Loucy (cell line): ENCODE measurements at regions not wholly inside any gene's neighbourhood (a gene's known extent, or its start where the extent isn't known, plus 50 kb on each side); places are given as distances from the start of the nearest gene placed in this dataset.
"Not testable (repeated sequence)": the region's sequence is repeated elsewhere in the genome, so short reads cannot be mapped to it uniquely, and the experiment has no call there.

Source experiments
- H2AFZ ChIP-seq: fragments of 200-600 bp; sonication (generic); 2 replicates; pipeline ENCODE4 v1.6.0; 2016; ENCODE audit warnings: antibody characterized with exemption, mild to moderate bottlenecking, low read length, moderate library complexity
- H3F3A ChIP-seq: fragments of 200-600 bp; 2 replicates; pipeline ENCODE4 v1.6.0; 2016; ENCODE audit warnings: antibody characterized with exemption, low read depth, mild to moderate bottlenecking
- H3K27me3 ChIP-seq: fragments of 200-600 bp; sonication (generic); 2 replicates; pipeline ENCODE4 v1.6.1; 2014; ENCODE audit warnings: low read length, mild to moderate bottlenecking; ENCODE audit not compliant: insufficient read depth, poor library complexity, severe bottlenecking
- H3K36me3 ChIP-seq: fragments of 200-600 bp; sonication (generic); 2 replicates; pipeline ENCODE4 v1.6.1; 2016; ENCODE audit warnings: low read length; ENCODE audit not compliant: insufficient read depth
- H3K4me1 ChIP-seq: fragments of 200-600 bp; sonication (generic); 2 replicates; pipeline ENCODE4 v1.5.1; 2014; ENCODE audit warnings: low read length, mild to moderate bottlenecking; ENCODE audit not compliant: insufficient read depth, poor library complexity, severe bottlenecking
- H3K4me2 ChIP-seq: fragments of 200-600 bp; sonication (generic); 2 replicates; pipeline ENCODE4 v1.6.0; 2014; ENCODE audit warnings: antibody characterized with exemption, low read length, low read depth, mild to moderate bottlenecking; ENCODE audit not compliant: poor library complexity, severe bottlenecking
- H3K4me3 ChIP-seq: fragments of 200-600 bp; sonication (generic); 2 replicates; pipeline ENCODE4 v1.5.1; 2014; ENCODE audit warnings: low read length, mild to moderate bottlenecking, mixed read lengths; ENCODE audit not compliant: poor library complexity, severe bottlenecking
- H3K79me2 ChIP-seq: fragments of 200-600 bp; sonication (generic); 2 replicates; pipeline ENCODE4 v1.6.1; 2014; ENCODE audit warnings: low read length; ENCODE audit not compliant: insufficient read depth
- H3K9ac ChIP-seq: fragments of 200-600 bp; sonication (generic); 2 replicates; pipeline ENCODE4 v1.6.0; 2014; ENCODE audit warnings: mild to moderate bottlenecking, low read depth, low read length, moderate library complexity; ENCODE audit not compliant: poor library complexity, severe bottlenecking
- H3K9me2 ChIP-seq: fragments of 200-600 bp; sonication (generic); replicated peaks from 2 replicates; pipeline ENCODE4 v1.6.1; 2016; ENCODE audit warnings: low read depth, low read length, mixed read lengths
- H3K9me3 ChIP-seq: fragments of 200-600 bp; sonication (generic); 2 replicates; pipeline ENCODE4 v1.6.1; 2014; ENCODE audit warnings: mild to moderate bottlenecking, antibody characterized with exemption, low read length, low read depth; ENCODE audit not compliant: insufficient read depth
- H4K20me1 ChIP-seq: fragments of 200-600 bp; sonication (generic); 2 replicates; pipeline ENCODE4 v1.6.0; 2014; ENCODE audit warnings: antibody characterized with exemption, low read length, mild to moderate bottlenecking; ENCODE audit not compliant: insufficient read depth, poor library complexity, severe bottlenecking
- CTCF ChIP-seq: fragments of 200-600 bp; sonication (generic); conservative IDR thresholded peaks from 2 replicates; pipeline ENCODE4 v1.5.1; 2014; ENCODE audit warnings: mild to moderate bottlenecking, antibody characterized with exemption, low read length
- EZH2phosphoT487 ChIP-seq: fragments of 200-600 bp; IDR thresholded peaks from 2 replicates; pipeline ENCODE4 v1.6.1; 2018; ENCODE audit warnings: antibody characterized with exemption, mild to moderate bottlenecking, moderate library complexity, borderline replicate concordance

GRCh38 chr14:97162621-97163020 is 365.4 kb downstream of the VRK1 start:
- Histone ChIP-seq H3K9me2 (no peaks in the 10 kb centered on the region), H3K9ac (no peak overlapping the region), H2AFZ (no peak overlapping the region), H3K4me1 (no peaks in the 10 kb centered on the region), H3K9me3 (peaks cover 6% of the 10 kb centered on the region; the same call in 1 of the 2 replicates), H4K20me1 (no peaks in the 10 kb centered on the region), H3K4me2 (no peak overlapping the region), H3K4me3 (no peak overlapping the region), H3K36me3 (no peaks in the 10 kb centered on the region), H3K79me2 (no peaks in the 10 kb centered on the region), H3F3A (no peaks in the 10 kb centered on the region), H3K27me3 (no peaks in the 10 kb centered on the region)
- no peak for TF ChIP-seq EZH2phosphoT487
- no peak for TF ChIP-seq CTCF

GRCh38 chr14:97164021-97164420 is 366.8 kb downstream of the VRK1 start:
- no peak overlapping the region for H3K4me2 ChIP-seq
- TF ChIP-seq CTCF (no peak), EZH2phosphoT487 (no peak)
- no peak overlapping the region for H2AFZ ChIP-seq
- H3K9ac ChIP-seq, result no peak overlapping the region
- peaks cover 3% of the 10 kb centered on the region; the same call in 1 of the 2 replicates for H3K9me3 ChIP-seq
- H3K36me3 ChIP-seq, result no peaks in the 10 kb centered on the region
- no peaks in the 10 kb centered on the region for H3K9me2 ChIP-seq
- no peaks in the 10 kb centered on the region for H4K20me1 ChIP-seq
- H3K4me1 ChIP-seq, result no peaks in the 10 kb centered on the region
- H3K79me2 ChIP-seq, result no peaks in the 10 kb centered on the region
- H3F3A ChIP-seq, result no peaks in the 10 kb centered on the region
- no peaks in the 10 kb centered on the region for H3K27me3 ChIP-seq
- no peak overlapping the region for H3K4me3 ChIP-seq

DNA sequence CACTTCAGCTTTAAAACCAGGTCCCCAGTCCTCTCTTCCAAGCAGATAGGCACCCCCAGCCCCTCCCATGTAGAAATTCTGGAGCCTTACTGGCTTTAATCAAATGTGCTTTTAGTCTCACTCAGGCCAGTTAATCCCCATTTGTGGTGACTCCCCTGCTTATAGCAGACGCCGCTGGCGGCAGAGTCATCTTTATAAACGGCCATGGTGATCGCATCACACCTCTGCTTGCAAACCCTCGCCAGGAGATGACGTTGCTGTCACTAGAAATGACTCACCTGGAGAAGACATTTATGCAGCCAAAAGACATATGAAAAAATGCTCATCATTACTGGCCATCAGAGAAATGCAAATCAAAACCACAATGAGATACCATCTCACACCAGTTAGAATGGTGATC is 369.3 kb downstream of the VRK1 start:
- no peaks in the 10 kb centered on the region for H3K27me3 ChIP-seq
- H3K4me1 ChIP-seq, result no peaks in the 10 kb centered on the region
- no peaks in the 10 kb centered on the region for H3F3A ChIP-seq
- no peak overlapping the region for H3K4me2 ChIP-seq
- H3K9me2 ChIP-seq, result no peaks in the 10 kb centered on the region
- H4K20me1 ChIP-seq, result no peaks in the 10 kb centered on the region
- no peak overlapping the region for H3K9ac ChIP-seq
- H3K9me3 ChIP-seq, result no peaks in the 10 kb centered on the region
- no peak for TF ChIP-seq CTCF
- no peak for TF ChIP-seq EZH2phosphoT487
- H3K79me2 ChIP-seq, result no peaks in the 10 kb centered on the region
- no peak overlapping the region for H3K4me3 ChIP-seq
- no peak overlapping the region for H2AFZ ChIP-seq
- H3K36me3 ChIP-seq, result no peaks in the 10 kb centered on the region

- not testable (repeated sequence) for H3K9me2 ChIP-seq, H2AFZ ChIP-seq, H3K79me2 ChIP-seq, H3F3A ChIP-seq, H3K4me2 ChIP-seq, H4K20me1 ChIP-seq, H3K4me3 ChIP-seq, H3K9me3 ChIP-seq, H3K27me3 ChIP-seq, H3K9ac ChIP-seq, H3K4me1 ChIP-seq, H3K36me3 ChIP-seq
These were observed 370.4 kb downstream of the VRK1 start for GRCh38 chr14:97167577-97167976.
